ENCODE measurements at regions not wholly inside any gene's neighbourhood (a gene's known extent, or its start where the extent isn't known, plus 50 kb on each side); places are given as distances from the start of the nearest gene placed in this dataset.

DNA sequence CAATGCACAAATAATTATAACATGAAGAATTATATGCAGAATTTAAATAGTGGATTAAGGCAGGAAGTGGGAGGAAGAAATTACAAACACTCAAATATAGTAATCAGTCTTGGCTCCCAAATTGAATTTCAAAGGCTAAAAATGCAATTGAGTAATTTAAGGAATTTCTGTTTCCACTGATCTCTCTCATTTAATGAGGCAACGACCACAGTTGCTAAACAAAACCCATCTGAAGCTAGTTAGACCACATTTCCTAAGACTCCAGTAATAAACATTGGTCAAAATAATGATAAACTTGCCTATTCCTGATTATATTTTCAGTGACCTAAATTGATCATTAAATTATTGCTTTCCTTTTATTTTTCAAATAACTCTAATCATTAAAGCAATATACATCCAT lies 174.3 kb upstream of the GRIN3A start:
- no peak for TF ChIP-seq EZH2 (optimal IDR thresholded peaks at IDR 0.05; ENCODE audit: low read depth, low read length)
- no peak for TF ChIP-seq EZH2phosphoT487 (IDR thresholded peaks at IDR 0.05; ENCODE audit: low read length)
- TF ChIP-seq, protein P1, sequence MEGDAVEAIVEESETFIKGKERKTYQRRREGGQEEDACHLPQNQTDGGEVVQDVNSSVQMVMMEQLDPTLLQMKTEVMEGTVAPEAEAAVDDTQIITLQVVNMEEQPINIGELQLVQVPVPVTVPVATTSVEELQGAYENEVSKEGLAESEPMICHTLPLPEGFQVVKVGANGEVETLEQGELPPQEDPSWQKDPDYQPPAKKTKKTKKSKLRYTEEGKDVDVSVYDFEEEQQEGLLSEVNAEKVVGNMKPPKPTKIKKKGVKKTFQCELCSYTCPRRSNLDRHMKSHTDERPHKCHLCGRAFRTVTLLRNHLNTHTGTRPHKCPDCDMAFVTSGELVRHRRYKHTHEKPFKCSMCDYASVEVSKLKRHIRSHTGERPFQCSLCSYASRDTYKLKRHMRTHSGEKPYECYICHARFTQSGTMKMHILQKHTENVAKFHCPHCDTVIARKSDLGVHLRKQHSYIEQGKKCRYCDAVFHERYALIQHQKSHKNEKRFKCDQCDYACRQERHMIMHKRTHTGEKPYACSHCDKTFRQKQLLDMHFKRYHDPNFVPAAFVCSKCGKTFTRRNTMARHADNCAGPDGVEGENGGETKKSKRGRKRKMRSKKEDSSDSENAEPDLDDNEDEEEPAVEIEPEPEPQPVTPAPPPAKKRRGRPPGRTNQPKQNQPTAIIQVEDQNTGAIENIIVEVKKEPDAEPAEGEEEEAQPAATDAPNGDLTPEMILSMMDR (IDR thresholded peaks at IDR 0.05; ENCODE audit: low read length) = no peak
- Histone ChIP-seq H3K9me2 (replicated peaks; ENCODE audit: insufficient read depth, low read length) (no peaks in the 10 kb centered on the region), H3K36me3 (replicated peaks; ENCODE audit: insufficient read depth, low read length) (no peaks in the 10 kb centered on the region), H3K4me1 (ENCODE audit: low read length) (no peaks in the 10 kb centered on the region), H2AFZ (ENCODE audit: low read length) (no peak overlapping the region), H4K20me1 (ENCODE audit: insufficient read depth, low read length) (no peaks in the 10 kb centered on the region), H3K9me3 (replicated peaks; ENCODE audit: insufficient read depth, low read length) (no peaks in the 10 kb centered on the region), H3F3A (ENCODE audit: insufficient read depth, low read length) (no peaks in the 10 kb centered on the region), H3K9ac (ENCODE audit: low read length) (no peak overlapping the region), H3K27me3 (replicated peaks; ENCODE audit: insufficient read depth, low read length) (no peaks in the 10 kb centered on the region), H3K4me2 (ENCODE audit: low read depth, low read length) (no peak overlapping the region), H3K4me3 (ENCODE audit: low read length) (no peak overlapping the region), H3K27ac (ENCODE audit: low read length) (no peak overlapping the region), H3K79me2 (ENCODE audit: low read length) (no peaks in the 10 kb centered on the region)
- DNase-seq = no peak

- Histone ChIP-seq H3K36me3 (replicated peaks; ENCODE audit: insufficient read depth, low read length) (no peaks in the 10 kb centered on the region), H3K27ac (ENCODE audit: low read length) (no peak overlapping the region), H2AFZ (ENCODE audit: low read length) (no peak overlapping the region), H3F3A (ENCODE audit: insufficient read depth, low read length) (no peaks in the 10 kb centered on the region), H3K4me3 (ENCODE audit: low read length) (no peak overlapping the region), H3K27me3 (replicated peaks; ENCODE audit: insufficient read depth, low read length) (no peaks in the 10 kb centered on the region), H3K4me2 (ENCODE audit: low read depth, low read length) (no peak overlapping the region), H3K79me2 (ENCODE audit: low read length) (no peaks in the 10 kb centered on the region), H3K9me3 (replicated peaks; ENCODE audit: insufficient read depth, low read length) (no peaks in the 10 kb centered on the region), H4K20me1 (ENCODE audit: insufficient read depth, low read length) (no peaks in the 10 kb centered on the region), H3K9me2 (replicated peaks; ENCODE audit: insufficient read depth, low read length) (no peaks in the 10 kb centered on the region), H3K9ac (ENCODE audit: low read length) (no peak overlapping the region), H3K4me1 (ENCODE audit: low read length) (no peaks in the 10 kb centered on the region)
- DNase-seq = no peak
- TF ChIP-seq EZH2phosphoT487 (IDR thresholded peaks at IDR 0.05; ENCODE audit: low read length) = no peak
- TF ChIP-seq EZH2 (optimal IDR thresholded peaks at IDR 0.05; ENCODE audit: low read depth, low read length) = no peak
- TF ChIP-seq, protein P1 (IDR thresholded peaks at IDR 0.05; ENCODE audit: low read length) = no peak
Observed at GRCh38 chr9:101907466-101907865, 169.0 kb upstream of the GRIN3A start.

DNA sequence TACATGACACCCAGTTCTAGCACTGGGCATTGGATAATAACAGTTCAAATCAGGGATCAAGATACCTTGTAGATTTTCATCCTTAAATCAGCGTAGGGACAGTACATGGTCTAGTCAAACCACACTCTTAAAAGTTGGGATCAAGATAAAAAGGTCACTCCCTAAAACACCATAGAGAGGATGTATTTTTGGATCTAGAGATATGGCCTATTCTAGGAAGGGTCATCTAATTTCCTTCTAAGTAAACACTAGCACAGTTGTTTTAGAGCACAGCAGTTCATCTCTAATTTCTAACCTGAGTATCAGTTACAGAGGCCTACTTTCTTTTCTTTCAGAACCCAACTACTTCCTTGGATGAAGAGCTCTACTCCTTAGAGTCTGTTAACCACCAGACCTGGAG lies 166.4 kb upstream of the GRIN3A start:
- no peak overlapping the region for H3K4me3 ChIP-seq (ENCODE audit: low read length)
- H3F3A ChIP-seq (ENCODE audit: insufficient read depth, low read length) = no peaks in the 10 kb centered on the region
- no peaks in the 10 kb centered on the region for H3K27me3 ChIP-seq (replicated peaks; ENCODE audit: insufficient read depth, low read length)
- H3K36me3 ChIP-seq (replicated peaks; ENCODE audit: insufficient read depth, low read length) = no peaks in the 10 kb centered on the region
- H4K20me1 ChIP-seq (ENCODE audit: insufficient read depth, low read length) = no peaks in the 10 kb centered on the region
- no peaks in the 10 kb centered on the region for H3K4me1 ChIP-seq (ENCODE audit: low read length)
- no peak overlapping the region for H3K4me2 ChIP-seq (ENCODE audit: low read depth, low read length)
- no peaks in the 10 kb centered on the region for H3K79me2 ChIP-seq (ENCODE audit: low read length)
- no peak overlapping the region for H3K9ac ChIP-seq (ENCODE audit: low read length)
- no peak for DNase-seq
- no peak for TF ChIP-seq EZH2phosphoT487 (IDR thresholded peaks at IDR 0.05; ENCODE audit: low read length)
- no peak overlapping the region for H2AFZ ChIP-seq (ENCODE audit: low read length)
- no peaks in the 10 kb centered on the region for H3K9me2 ChIP-seq (replicated peaks; ENCODE audit: insufficient read depth, low read length)
- no peaks in the 10 kb centered on the region for H3K9me3 ChIP-seq (replicated peaks; ENCODE audit: insufficient read depth, low read length)
- H3K27ac ChIP-seq (ENCODE audit: low read length) = no peak overlapping the region

DNA sequence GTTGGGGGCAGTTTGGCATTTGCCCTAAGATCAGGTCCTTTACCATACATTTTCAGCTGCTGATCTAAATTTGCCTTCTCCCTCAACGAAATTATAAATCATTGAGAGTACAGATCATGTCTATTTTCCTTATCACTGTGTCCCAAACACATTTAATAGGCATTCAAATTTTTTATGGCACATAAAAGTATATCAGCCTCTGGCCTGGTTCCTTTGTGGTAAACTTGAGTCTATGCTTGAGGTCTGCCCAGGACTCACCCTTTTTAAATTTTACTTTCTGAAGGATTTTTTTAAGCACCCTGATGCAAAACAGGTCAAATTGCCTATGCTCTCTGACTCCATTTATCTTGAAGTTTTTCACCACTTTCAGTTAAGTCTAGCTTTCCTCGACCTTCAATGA lies 163.6 kb upstream of the GRIN3A start:
- H3K79me2 ChIP-seq (ENCODE audit: low read length) = no peaks in the 10 kb centered on the region
- no peaks in the 10 kb centered on the region for H3K9me2 ChIP-seq (replicated peaks; ENCODE audit: insufficient read depth, low read length)
- no peaks in the 10 kb centered on the region for H4K20me1 ChIP-seq (ENCODE audit: insufficient read depth, low read length)
- no peak overlapping the region for H2AFZ ChIP-seq (ENCODE audit: low read length)
- H3K27ac ChIP-seq (ENCODE audit: low read length) = no peak overlapping the region
- no peak overlapping the region for H3K9ac ChIP-seq (ENCODE audit: low read length)
- H3K4me1 ChIP-seq (ENCODE audit: low read length) = no peaks in the 10 kb centered on the region
- no peaks in the 10 kb centered on the region for H3K36me3 ChIP-seq (replicated peaks; ENCODE audit: insufficient read depth, low read length)
- no peaks in the 10 kb centered on the region for H3F3A ChIP-seq (ENCODE audit: insufficient read depth, low read length)
- no peaks in the 10 kb centered on the region for H3K9me3 ChIP-seq (replicated peaks; ENCODE audit: insufficient read depth, low read length)
- TF ChIP-seq EZH2phosphoT487 (IDR thresholded peaks at IDR 0.05; ENCODE audit: low read length) = no peak
- TF ChIP-seq, protein P1 (IDR thresholded peaks at IDR 0.05; ENCODE audit: low read length) = no peak
- TF ChIP-seq EZH2 (optimal IDR thresholded peaks at IDR 0.05; ENCODE audit: low read depth, low read length) = no peak
- no peak overlapping the region for H3K4me3 ChIP-seq (ENCODE audit: low read length)
- DNase-seq = no peak
- no peak overlapping the region for H3K4me2 ChIP-seq (ENCODE audit: low read depth, low read length)
- H3K27me3 ChIP-seq (replicated peaks; ENCODE audit: insufficient read depth, low read length) = no peaks in the 10 kb centered on the region
